HL-60 (cell line): ENCODE measurements at regions not wholly inside any gene's neighbourhood (a gene's known extent, or its start where the extent isn't known, plus 50 kb on each side); places are given as distances from the start of the nearest gene placed in this dataset.

ENCODE experiments used
- DNase-seq, 2 experiments: peaks; one replicate each; pipeline ENCODE4 v3.0.0-alpha.2; 2010 to 2020; ENCODE audit warnings: low read depth in 1 of 2, low spot score in 1 of 2
- H3K27ac ChIP-seq: fragments of 250-450 bp; sonication (Bioruptor Pico); replicated peaks from 2 replicates; pipeline ENCODE4 v1.5.1; 2020; ENCODE audit warnings: mild to moderate bottlenecking, moderate library complexity
- H3K27me3 ChIP-seq: fragments of 250-450 bp; sonication (Bioruptor Pico); 2 replicates; pipeline ENCODE4 v1.5.1; 2021; ENCODE audit warnings: mild to moderate bottlenecking, moderate library complexity; ENCODE audit not compliant: insufficient read depth, poor library complexity, severe bottlenecking
- H3K4me3 ChIP-seq: replicated peaks from 2 replicates; pipeline ENCODE4 v1.5.1; 2011; ENCODE audit warnings: mild to moderate bottlenecking, control low read depth, low read length; ENCODE audit not compliant: insufficient read depth
- GABPA ChIP-seq: IDR thresholded peaks from 2 replicates; pipeline ENCODE4 v1.6.1; 2012; ENCODE audit warnings: low read depth
- POLR2AphosphoS5 ChIP-seq: IDR thresholded peaks from 2 replicates; pipeline ENCODE4 v1.6.1; 2012; ENCODE audit warnings: low read depth
- SPI1 ChIP-seq: IDR thresholded peaks from 2 replicates; pipeline ENCODE4 v1.6.1; 2012; ENCODE audit warnings: low read depth, mild to moderate bottlenecking, borderline replicate concordance
- TF ChIP-seq, protein P1 (sequence below): IDR thresholded peaks from one replicate; pipeline ENCODE4 v1.5.1; 2011; ENCODE audit warnings: low read length, control low read depth, inconsistent platforms; ENCODE audit not compliant: insufficient read depth
- TF ChIP-seq, protein P2 (sequence below): IDR thresholded peaks from 2 replicates; pipeline ENCODE4 v1.6.1; 2012; ENCODE audit warnings: low read depth; ENCODE audit not compliant: insufficient replicate concordance

DNA sequence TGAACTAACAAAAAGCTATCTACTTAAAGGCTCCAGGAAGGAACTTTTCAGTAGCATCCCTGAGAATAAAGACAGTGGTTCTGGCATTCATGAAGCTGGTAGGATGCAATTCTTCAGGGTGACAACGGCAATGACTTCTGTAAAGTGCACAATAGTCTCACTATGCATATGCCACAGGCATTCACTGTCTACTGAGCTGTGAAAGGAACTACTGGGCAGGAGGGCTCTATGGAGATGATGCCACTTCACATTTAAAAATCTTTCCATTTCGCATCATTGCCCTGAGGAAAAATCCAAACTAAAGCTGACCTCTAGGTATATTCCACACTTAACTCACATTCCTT lies 2020.6 kb upstream of the PCDH20 start:
- no peak for DNase-seq
- Histone ChIP-seq H3K27ac (no peak overlapping the region), H3K27me3 (no peaks in the 10 kb centered on the region), H3K4me3 (no peak overlapping the region)
- no peak for TF ChIP-seq SPI1
- TF ChIP-seq GABPA: no peak
- TF ChIP-seq, protein P1, sequence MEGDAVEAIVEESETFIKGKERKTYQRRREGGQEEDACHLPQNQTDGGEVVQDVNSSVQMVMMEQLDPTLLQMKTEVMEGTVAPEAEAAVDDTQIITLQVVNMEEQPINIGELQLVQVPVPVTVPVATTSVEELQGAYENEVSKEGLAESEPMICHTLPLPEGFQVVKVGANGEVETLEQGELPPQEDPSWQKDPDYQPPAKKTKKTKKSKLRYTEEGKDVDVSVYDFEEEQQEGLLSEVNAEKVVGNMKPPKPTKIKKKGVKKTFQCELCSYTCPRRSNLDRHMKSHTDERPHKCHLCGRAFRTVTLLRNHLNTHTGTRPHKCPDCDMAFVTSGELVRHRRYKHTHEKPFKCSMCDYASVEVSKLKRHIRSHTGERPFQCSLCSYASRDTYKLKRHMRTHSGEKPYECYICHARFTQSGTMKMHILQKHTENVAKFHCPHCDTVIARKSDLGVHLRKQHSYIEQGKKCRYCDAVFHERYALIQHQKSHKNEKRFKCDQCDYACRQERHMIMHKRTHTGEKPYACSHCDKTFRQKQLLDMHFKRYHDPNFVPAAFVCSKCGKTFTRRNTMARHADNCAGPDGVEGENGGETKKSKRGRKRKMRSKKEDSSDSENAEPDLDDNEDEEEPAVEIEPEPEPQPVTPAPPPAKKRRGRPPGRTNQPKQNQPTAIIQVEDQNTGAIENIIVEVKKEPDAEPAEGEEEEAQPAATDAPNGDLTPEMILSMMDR: no peak
- TF ChIP-seq POLR2AphosphoS5: no peak
- TF ChIP-seq, protein P2, sequence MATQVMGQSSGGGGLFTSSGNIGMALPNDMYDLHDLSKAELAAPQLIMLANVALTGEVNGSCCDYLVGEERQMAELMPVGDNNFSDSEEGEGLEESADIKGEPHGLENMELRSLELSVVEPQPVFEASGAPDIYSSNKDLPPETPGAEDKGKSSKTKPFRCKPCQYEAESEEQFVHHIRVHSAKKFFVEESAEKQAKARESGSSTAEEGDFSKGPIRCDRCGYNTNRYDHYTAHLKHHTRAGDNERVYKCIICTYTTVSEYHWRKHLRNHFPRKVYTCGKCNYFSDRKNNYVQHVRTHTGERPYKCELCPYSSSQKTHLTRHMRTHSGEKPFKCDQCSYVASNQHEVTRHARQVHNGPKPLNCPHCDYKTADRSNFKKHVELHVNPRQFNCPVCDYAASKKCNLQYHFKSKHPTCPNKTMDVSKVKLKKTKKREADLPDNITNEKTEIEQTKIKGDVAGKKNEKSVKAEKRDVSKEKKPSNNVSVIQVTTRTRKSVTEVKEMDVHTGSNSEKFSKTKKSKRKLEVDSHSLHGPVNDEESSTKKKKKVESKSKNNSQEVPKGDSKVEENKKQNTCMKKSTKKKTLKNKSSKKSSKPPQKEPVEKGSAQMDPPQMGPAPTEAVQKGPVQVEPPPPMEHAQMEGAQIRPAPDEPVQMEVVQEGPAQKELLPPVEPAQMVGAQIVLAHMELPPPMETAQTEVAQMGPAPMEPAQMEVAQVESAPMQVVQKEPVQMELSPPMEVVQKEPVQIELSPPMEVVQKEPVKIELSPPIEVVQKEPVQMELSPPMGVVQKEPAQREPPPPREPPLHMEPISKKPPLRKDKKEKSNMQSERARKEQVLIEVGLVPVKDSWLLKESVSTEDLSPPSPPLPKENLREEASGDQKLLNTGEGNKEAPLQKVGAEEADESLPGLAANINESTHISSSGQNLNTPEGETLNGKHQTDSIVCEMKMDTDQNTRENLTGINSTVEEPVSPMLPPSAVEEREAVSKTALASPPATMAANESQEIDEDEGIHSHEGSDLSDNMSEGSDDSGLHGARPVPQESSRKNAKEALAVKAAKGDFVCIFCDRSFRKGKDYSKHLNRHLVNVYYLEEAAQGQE: no peak

- H3K4me3 ChIP-seq: no peak overlapping the region
- no peak for DNase-seq
- TF ChIP-seq, protein P2: no peak
- no peak for TF ChIP-seq SPI1
- no peak for TF ChIP-seq POLR2AphosphoS5
- TF ChIP-seq, protein P1: no peak
- TF ChIP-seq GABPA: no peak
- H3K27ac ChIP-seq: no peak overlapping the region
- H3K27me3 ChIP-seq: no peaks in the 10 kb centered on the region
Measured at GRCh38 chr13:63435667-63436324, 2020.1 kb upstream of the PCDH20 start.

GRCh38 chr13:63433546-63434150 lies 2018.0 kb upstream of the PCDH20 start:
- Histone ChIP-seq H3K4me3 (no peak overlapping the region), H3K27ac (no peak overlapping the region), H3K27me3 (no peaks in the 10 kb centered on the region)
- DNase-seq: no peak
- no peak for TF ChIP-seq GABPA

GRCh38 chr13:63427170-63427569 lies 2011.5 kb upstream of the PCDH20 start:
- H3K4me3 ChIP-seq: no peak overlapping the region
- TF ChIP-seq, protein P1: no peak
- TF ChIP-seq POLR2AphosphoS5: no peak
- TF ChIP-seq, protein P2: no peak
- TF ChIP-seq GABPA: no peak
- no peak for TF ChIP-seq SPI1
- H3K27ac ChIP-seq: no peak overlapping the region
- H3K27me3 ChIP-seq: no peaks in the 10 kb centered on the region
- no peak for DNase-seq
